HepG2 (cell line): ENCODE measurements at regions not wholly inside any gene's neighbourhood (a gene's known extent, or its start where the extent isn't known, plus 50 kb on each side); places are given as distances from the start of the nearest gene placed in this dataset.

Experiments
- ATAC-seq: fragments of 200-7000 bp; cut with Tn5 transposase; 3 replicates; pipeline ENCODE4 v1.9.1; 2020; ENCODE audit warnings: mild to moderate bottlenecking, moderate library complexity
- BruUV-seq: library from RNA; stranded (reverse); fragments of 400-500 nt; replicated peaks from 2 replicates; lab custom pipeline; 2021; lab: Mats Ljungman, UMichigan
- CTCF ChIA-PET: fragments of 300-600 bp; formaldehyde crosslinking; extraction: SDS; loops from one replicate; lab custom pipeline; 2021; ENCODE audit warnings: low total read pairs, inconsistent platforms, low intra/inter-chr PET ratio; lab: Yijun Ruan, JAX
- POLR2A ChIA-PET: fragments of 350-600 bp; sonication (Branson Sonifier 250); formaldehyde crosslinking; loops from one replicate; lab custom pipeline; 2020; ENCODE audit warnings: antibody characterized with exemption, inconsistent platforms; lab: Yijun Ruan, JAX
- DNase-seq: peaks from one replicate; pipeline ENCODE4 v3.0.0-alpha.2; 2015; ENCODE audit warnings: low spot score
- FAIRE-seq: peaks from 3 replicates; lab custom pipeline; 2011; peaks lifted over from hg19 to GRCh38; lab: Jason Lieb, UNC
- H2AFZ ChIP-seq: one replicate; pipeline ENCODE4 v1.6.1; 2011; ENCODE audit warnings: low read length, inconsistent platforms
- H3K27ac ChIP-seq: fragments of 300-600 bp; 3 replicates; pipeline ENCODE4 v1.8.0; 2011; ENCODE audit warnings: mixed run types, mild to moderate bottlenecking, mixed read lengths, low read length, inconsistent platforms; ENCODE audit not compliant: insufficient read depth; ENCODE audit errors: extremely low read length
- H3K27me3 ChIP-seq, 2 experiments: fragments of 200-600 bp in 1 of 2; 2 replicates in 1 of 2; 3 replicates in 1 of 2; pipeline versions ENCODE4 v1.6.0 to v1.8.0; 2011; ENCODE audit warnings: low read length in 2 of 2, mild to moderate bottlenecking in 2 of 2, moderate library complexity in 2 of 2, inconsistent platforms in 1 of 2; ENCODE audit not compliant: insufficient read depth in 2 of 2, control insufficient read depth in 1 of 2
- H3K36me3 ChIP-seq, 2 experiments: fragments of 200-600 bp in 1 of 2; replicated peaks in 1 of 2; 2 replicates in 1 of 2; 3 replicates in 1 of 2; pipeline versions ENCODE4 v1.5.1 to v1.8.0; 2011; ENCODE audit warnings: low read length in 2 of 2, inconsistent platforms in 1 of 2; ENCODE audit not compliant: insufficient read depth in 2 of 2, control insufficient read depth in 1 of 2
- H3K4me1 ChIP-seq: 2 replicates; pipeline ENCODE4 v1.5.1; 2012; ENCODE audit warnings: low read length, inconsistent platforms; ENCODE audit not compliant: insufficient read depth
- H3K4me2 ChIP-seq: 2 replicates; pipeline ENCODE4 v1.6.0; 2011; ENCODE audit warnings: low read depth, low read length, inconsistent platforms
- H3K4me3 ChIP-seq, 3 experiments: fragments of 200-600 bp in 1 of 3; sonication (generic), shearing (Covaris generic) in 1 of 3; replicated peaks in 1 of 3; 2 replicates each; pipeline ENCODE4 v1.5.1; 2011 to 2016; ENCODE audit warnings: low read length in 3 of 3, inconsistent platforms in 2 of 3, low read depth in 2 of 3, mild to moderate bottlenecking in 2 of 3, control low read depth in 1 of 3, mixed read lengths in 1 of 3; ENCODE audit not compliant: insufficient read depth in 1 of 3
- H3K79me2 ChIP-seq: one replicate; pipeline ENCODE4 v1.6.1; 2011; ENCODE audit warnings: low read length, inconsistent platforms; ENCODE audit not compliant: insufficient read depth
- H3K9ac ChIP-seq: 2 replicates; pipeline ENCODE4 v1.6.0; 2011; ENCODE audit warnings: mild to moderate bottlenecking, low read depth, low read length, inconsistent platforms; ENCODE audit not compliant: insufficient read depth
- H3K9me3 ChIP-seq: 2 replicates; pipeline ENCODE4 v1.5.1; 2012; ENCODE audit warnings: mild to moderate bottlenecking, low read length
- H4K20me1 ChIP-seq: 2 replicates; pipeline ENCODE4 v1.6.0; 2011; ENCODE audit warnings: inconsistent platforms, mild to moderate bottlenecking, low read length, moderate library complexity; ENCODE audit not compliant: insufficient read depth
- ATF7 ChIP-seq, 2 experiments: fragments of 450-650 bp in 1 of 2; sonication (generic) in 1 of 2; formaldehyde crosslinking in 1 of 2; IDR thresholded peaks; 2 replicates each; pipeline versions ENCODE4 v1.4.0 to v1.6.1; 2016 to 2020; ENCODE audit warnings: antibody characterized with exemption in 1 of 2, mild to moderate bottlenecking in 1 of 2, missing genetic modification reagents in 1 of 2
- CREB1 ChIP-seq, 2 experiments: fragments of 450-650 bp in 1 of 2; IDR thresholded peaks; 2 replicates each; pipeline ENCODE4 v1.6.1; 2016 to 2017; ENCODE audit warnings: control low read depth in 1 of 2, mild to moderate bottlenecking in 1 of 2, missing compliant biosample characterization in 1 of 2, missing genetic modification characterization in 1 of 2
- MLLT10 ChIP-seq: sonication (generic); formaldehyde crosslinking; IDR thresholded peaks from 2 replicates; pipeline ENCODE4 v1.4.0; 2020; ENCODE audit warnings: missing genetic modification reagents
- TBX2 ChIP-seq: sonication (generic); formaldehyde crosslinking; IDR thresholded peaks from 2 replicates; pipeline ENCODE4 v1.5.0; 2020; ENCODE audit warnings: missing genetic modification reagents, mild to moderate bottlenecking, borderline replicate concordance
- ZNF264 ChIP-seq: sonication (generic); formaldehyde crosslinking; IDR thresholded peaks from 2 replicates; pipeline ENCODE4 v1.4.0; 2020; ENCODE audit warnings: missing genetic modification reagents
- ZNF331 ChIP-seq: sonication (generic); formaldehyde crosslinking; IDR thresholded peaks from 2 replicates; pipeline ENCODE4 v1.4.0; 2020; ENCODE audit warnings: missing genetic modification reagents
- ZNF333 ChIP-seq: sonication (generic); formaldehyde crosslinking; IDR thresholded peaks from 2 replicates; pipeline ENCODE4 v1.4.0; 2020; ENCODE audit warnings: mild to moderate bottlenecking, missing genetic modification reagents, borderline replicate concordance
- ZNF337 ChIP-seq: sonication (generic); formaldehyde crosslinking; IDR thresholded peaks from 2 replicates; pipeline ENCODE4 v1.5.1; 2020; ENCODE audit warnings: missing genetic modification reagents, low read depth, mild to moderate bottlenecking, borderline replicate concordance
- ZNF44 ChIP-seq: sonication (generic); formaldehyde crosslinking; IDR thresholded peaks from 2 replicates; pipeline ENCODE4 v1.5.1; 2020; ENCODE audit warnings: mild to moderate bottlenecking, missing genetic modification reagents
- WGBS: methylation state at CpG from one replicate; pipeline ENCODE4 v1.1.6; 2017; ENCODE audit warnings: low lambda C conversion rate; 5-methylcytosine and 5-hydroxymethylcytosine counted together
- in situ Hi-C: cut with HindIII; loops from 2 replicates; pipeline ENCODE4 v1.10.0; 2017; ENCODE audit warnings: low pct_unique_long_range_greater_than_20kb; ENCODE audit not compliant: extremely low pct_ligation_motif_present
- intact Hi-C: fragments of 100-400 bp; cut with micrococcal nuclease; formaldehyde crosslinking; loops from one replicate; pipeline ENCODE4 v1.10.0; 2022; ENCODE audit not compliant: unreplicated experiment
- TF ChIP-seq, protein P1 (sequence below): sonication (generic); formaldehyde crosslinking; IDR thresholded peaks from 2 replicates; pipeline ENCODE4 v1.4.0; 2020; ENCODE audit warnings: mild to moderate bottlenecking, missing genetic modification reagents

DNA sequence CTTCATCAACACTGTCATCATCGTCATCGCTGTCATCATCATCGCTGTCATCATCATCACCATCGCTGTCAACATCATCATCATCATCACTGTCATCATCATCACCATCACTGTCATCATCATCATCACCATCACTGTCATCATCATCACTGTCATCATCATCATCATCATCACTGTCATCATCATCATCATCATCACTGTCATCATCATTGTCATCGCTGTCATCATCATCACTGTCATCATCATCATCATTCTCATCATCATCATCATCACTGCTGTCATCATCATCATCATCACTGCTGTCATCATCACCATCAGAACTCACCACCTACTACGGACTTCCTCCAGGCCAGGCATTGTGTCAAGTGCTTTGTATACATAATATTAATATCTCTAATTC, 160.6 kb downstream of the AIPL1 start:
- Histone ChIP-seq H4K20me1 (0 out of 2 replicates have a peak, but pooled peaks cover 2% of the 10 kb centered on the region), H3K4me3 (no peak overlapping the region), H3K79me2 (no peaks in the 10 kb centered on the region), H3K9ac (no peak overlapping the region), H3K4me2 (no peak overlapping the region), H3K27ac (no peak overlapping the region), H3K36me3 (no peaks in the 10 kb centered on the region), H2AFZ (no peak overlapping the region), H3K9me3 (no peaks in the 10 kb centered on the region), H3K27me3 (no peaks in the 10 kb centered on the region), H3K4me1 (no peaks in the 10 kb centered on the region)
- BruUV-seq = no TSS peak
- no peak for FAIRE-seq
- no peak for DNase-seq
- POLR2A ChIA-PET = no interaction called here
- 27% methylated on average over 6 of the region's 6 CpGs for WGBS
- in situ Hi-C loops = no loop called here
- TF ChIP-seq ATF7 (IDR thresholded peaks at IDR 0.05) (peak; percentile 90), ATF7 (CRISPR knock-in tag; IDR thresholded peaks at IDR 0.05) (no peak), ZNF337 (CRISPR knock-in tag) (no peak), CREB1 (IDR thresholded peaks at IDR 0.05) (peak; percentile 99), CREB1 (CRISPR knock-in tag; IDR thresholded peaks at IDR 0.05) (no peak), ZNF333 (no peak), TBX2 (CRISPR knock-in tag) (no peak)
- TF ChIP-seq, all 625 proteins: peak for 2
- ATAC-seq = no peak
- intact Hi-C loops = no loop called here
- CTCF ChIA-PET = no interaction called here

DNA sequence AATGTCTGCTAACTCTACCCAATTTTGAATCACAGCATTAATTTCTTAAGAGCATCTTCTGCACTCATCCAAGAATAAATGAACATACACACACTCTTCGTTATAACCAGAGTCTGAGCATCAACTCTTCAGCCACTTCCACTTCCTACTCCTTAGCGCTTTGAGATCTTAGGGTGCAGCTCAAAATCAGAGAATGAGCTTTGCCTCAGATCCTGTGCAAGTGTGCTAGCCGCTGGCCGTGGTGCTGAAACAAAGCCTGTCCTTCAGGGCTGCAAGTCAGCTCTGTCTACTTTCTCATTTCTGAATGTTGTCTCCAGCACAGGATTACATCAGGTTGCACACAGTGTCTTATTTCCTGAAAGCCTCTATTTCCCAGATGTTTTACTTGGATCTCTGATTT, 165.4 kb downstream of the AIPL1 start:
- H3K27ac ChIP-seq = no peak overlapping the region
- in situ Hi-C loops (loop anchor here (10.0 kb wide), 1 partner anchor 675 kb away; no protein-coding TSS in a partner anchor), intact Hi-C loops (loop anchor here (1.0 kb wide), 1 partner anchor 34 kb away; no protein-coding TSS in a partner anchor)
- ATAC-seq (no peak), DNase-seq (no peak), FAIRE-seq (no peak)
- H3K9ac ChIP-seq = no peak overlapping the region
- H3K4me3 ChIP-seq = no peak overlapping the region
- no peak overlapping the region for H3K4me2 ChIP-seq
- H3K9me3 ChIP-seq = no peaks in the 10 kb centered on the region
- H3K36me3 ChIP-seq = no peaks in the 10 kb centered on the region
- H3K79me2 ChIP-seq = no peaks in the 10 kb centered on the region
- CTCF ChIA-PET = no interaction called here
- H2AFZ ChIP-seq = no peak overlapping the region
- no peaks in the 10 kb centered on the region for H3K4me1 ChIP-seq
- no peaks in the 10 kb centered on the region for H3K27me3 ChIP-seq
- no TSS peak for BruUV-seq
- WGBS = 3% methylated on average over 4 of the region's 4 CpGs
- H4K20me1 ChIP-seq = no peaks in the 10 kb centered on the region
- POLR2A ChIA-PET = no interaction called here
- TF ChIP-seq, protein P1, sequence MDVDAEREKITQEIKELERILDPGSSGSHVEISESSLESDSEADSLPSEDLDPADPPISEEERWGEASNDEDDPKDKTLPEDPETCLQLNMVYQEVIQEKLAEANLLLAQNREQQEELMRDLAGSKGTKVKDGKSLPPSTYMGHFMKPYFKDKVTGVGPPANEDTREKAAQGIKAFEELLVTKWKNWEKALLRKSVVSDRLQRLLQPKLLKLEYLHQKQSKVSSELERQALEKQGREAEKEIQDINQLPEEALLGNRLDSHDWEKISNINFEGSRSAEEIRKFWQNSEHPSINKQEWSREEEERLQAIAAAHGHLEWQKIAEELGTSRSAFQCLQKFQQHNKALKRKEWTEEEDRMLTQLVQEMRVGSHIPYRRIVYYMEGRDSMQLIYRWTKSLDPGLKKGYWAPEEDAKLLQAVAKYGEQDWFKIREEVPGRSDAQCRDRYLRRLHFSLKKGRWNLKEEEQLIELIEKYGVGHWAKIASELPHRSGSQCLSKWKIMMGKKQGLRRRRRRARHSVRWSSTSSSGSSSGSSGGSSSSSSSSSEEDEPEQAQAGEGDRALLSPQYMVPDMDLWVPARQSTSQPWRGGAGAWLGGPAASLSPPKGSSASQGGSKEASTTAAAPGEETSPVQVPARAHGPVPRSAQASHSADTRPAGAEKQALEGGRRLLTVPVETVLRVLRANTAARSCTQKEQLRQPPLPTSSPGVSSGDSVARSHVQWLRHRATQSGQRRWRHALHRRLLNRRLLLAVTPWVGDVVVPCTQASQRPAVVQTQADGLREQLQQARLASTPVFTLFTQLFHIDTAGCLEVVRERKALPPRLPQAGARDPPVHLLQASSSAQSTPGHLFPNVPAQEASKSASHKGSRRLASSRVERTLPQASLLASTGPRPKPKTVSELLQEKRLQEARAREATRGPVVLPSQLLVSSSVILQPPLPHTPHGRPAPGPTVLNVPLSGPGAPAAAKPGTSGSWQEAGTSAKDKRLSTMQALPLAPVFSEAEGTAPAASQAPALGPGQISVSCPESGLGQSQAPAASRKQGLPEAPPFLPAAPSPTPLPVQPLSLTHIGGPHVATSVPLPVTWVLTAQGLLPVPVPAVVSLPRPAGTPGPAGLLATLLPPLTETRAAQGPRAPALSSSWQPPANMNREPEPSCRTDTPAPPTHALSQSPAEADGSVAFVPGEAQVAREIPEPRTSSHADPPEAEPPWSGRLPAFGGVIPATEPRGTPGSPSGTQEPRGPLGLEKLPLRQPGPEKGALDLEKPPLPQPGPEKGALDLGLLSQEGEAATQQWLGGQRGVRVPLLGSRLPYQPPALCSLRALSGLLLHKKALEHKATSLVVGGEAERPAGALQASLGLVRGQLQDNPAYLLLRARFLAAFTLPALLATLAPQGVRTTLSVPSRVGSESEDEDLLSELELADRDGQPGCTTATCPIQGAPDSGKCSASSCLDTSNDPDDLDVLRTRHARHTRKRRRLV (CRISPR knock-in tag) = no peak
- no peak for TF ChIP-seq ZNF264 (CRISPR knock-in tag)
- no peak for TF ChIP-seq MLLT10 (CRISPR knock-in tag)
- TF ChIP-seq ZNF44 (CRISPR knock-in tag) = no peak
- peak; percentile 19; the same call in 1 of the 2 replicates for TF ChIP-seq ZNF331 (CRISPR knock-in tag)
